ENCODE measurements at regions not wholly inside any gene's neighbourhood (a gene's known extent, or its start where the extent isn't known, plus 50 kb on each side); places are given as distances from the start of the nearest gene placed in this dataset.

DNA sequence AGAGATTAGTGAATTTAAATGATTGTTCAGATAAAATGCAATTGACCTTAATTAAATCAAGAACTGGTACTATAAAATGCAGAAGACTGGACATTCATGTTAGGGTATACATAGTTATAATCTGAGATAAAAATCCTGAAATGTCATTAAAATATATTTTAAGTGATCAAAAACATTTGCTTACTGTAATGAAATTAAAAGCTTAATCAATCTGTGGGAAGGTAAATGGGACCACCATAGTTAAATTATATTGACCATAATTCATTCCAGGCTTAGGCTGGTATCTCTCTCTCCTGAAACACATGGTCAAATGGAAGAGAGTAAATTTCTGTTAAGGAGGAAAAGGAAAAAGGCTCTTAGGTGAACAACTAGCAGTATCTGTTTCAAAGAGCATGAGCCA is 474.4 kb downstream of the C4orf33 start:
- TF ChIP-seq CTCF (IDR thresholded peaks at IDR 0.05): no peak
- TF ChIP-seq, protein P1, sequence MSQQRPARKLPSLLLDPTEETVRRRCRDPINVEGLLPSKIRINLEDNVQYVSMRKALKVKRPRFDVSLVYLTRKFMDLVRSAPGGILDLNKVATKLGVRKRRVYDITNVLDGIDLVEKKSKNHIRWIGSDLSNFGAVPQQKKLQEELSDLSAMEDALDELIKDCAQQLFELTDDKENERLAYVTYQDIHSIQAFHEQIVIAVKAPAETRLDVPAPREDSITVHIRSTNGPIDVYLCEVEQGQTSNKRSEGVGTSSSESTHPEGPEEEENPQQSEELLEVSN (IDR thresholded peaks at IDR 0.05; ENCODE audit: borderline replicate concordance, low read depth): no peak
- no peak for TF ChIP-seq MYC (IDR thresholded peaks at IDR 0.05; ENCODE audit: borderline replicate concordance, low read length)
- no peak for TF ChIP-seq CEBPB (IDR thresholded peaks at IDR 0.05)
- TF ChIP-seq POLR2A (IDR thresholded peaks at IDR 0.05; ENCODE audit: low read length): no peak
- no peak for TF ChIP-seq EP300 (IDR thresholded peaks at IDR 0.05)
- TF ChIP-seq CBX8 (IDR thresholded peaks at IDR 0.05): no peak
- TF ChIP-seq FOSL2 (IDR thresholded peaks at IDR 0.05): no peak
- TF ChIP-seq FOSL2 (CRISPR knock-in tag; IDR thresholded peaks at IDR 0.05): no peak
- no peak for TF ChIP-seq RAD21 (conservative IDR thresholded peaks at IDR 0.05 in 1 of 2, IDR thresholded peaks at IDR 0.05 in 1 of 2)
- no peak for TF ChIP-seq MAFK (IDR thresholded peaks at IDR 0.05; ENCODE audit: partially characterized antibody)
- TF ChIP-seq, protein P2, sequence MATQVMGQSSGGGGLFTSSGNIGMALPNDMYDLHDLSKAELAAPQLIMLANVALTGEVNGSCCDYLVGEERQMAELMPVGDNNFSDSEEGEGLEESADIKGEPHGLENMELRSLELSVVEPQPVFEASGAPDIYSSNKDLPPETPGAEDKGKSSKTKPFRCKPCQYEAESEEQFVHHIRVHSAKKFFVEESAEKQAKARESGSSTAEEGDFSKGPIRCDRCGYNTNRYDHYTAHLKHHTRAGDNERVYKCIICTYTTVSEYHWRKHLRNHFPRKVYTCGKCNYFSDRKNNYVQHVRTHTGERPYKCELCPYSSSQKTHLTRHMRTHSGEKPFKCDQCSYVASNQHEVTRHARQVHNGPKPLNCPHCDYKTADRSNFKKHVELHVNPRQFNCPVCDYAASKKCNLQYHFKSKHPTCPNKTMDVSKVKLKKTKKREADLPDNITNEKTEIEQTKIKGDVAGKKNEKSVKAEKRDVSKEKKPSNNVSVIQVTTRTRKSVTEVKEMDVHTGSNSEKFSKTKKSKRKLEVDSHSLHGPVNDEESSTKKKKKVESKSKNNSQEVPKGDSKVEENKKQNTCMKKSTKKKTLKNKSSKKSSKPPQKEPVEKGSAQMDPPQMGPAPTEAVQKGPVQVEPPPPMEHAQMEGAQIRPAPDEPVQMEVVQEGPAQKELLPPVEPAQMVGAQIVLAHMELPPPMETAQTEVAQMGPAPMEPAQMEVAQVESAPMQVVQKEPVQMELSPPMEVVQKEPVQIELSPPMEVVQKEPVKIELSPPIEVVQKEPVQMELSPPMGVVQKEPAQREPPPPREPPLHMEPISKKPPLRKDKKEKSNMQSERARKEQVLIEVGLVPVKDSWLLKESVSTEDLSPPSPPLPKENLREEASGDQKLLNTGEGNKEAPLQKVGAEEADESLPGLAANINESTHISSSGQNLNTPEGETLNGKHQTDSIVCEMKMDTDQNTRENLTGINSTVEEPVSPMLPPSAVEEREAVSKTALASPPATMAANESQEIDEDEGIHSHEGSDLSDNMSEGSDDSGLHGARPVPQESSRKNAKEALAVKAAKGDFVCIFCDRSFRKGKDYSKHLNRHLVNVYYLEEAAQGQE (IDR thresholded peaks at IDR 0.05): no peak

Data from A549 (cell line).